Adipocyte (in vitro differentiated cells): ENCODE measurements at regions not wholly inside any gene's neighbourhood (a gene's known extent, or its start where the extent isn't known, plus 50 kb on each side); places are given as distances from the start of the nearest gene placed in this dataset.

Experiments
- DNase-seq: peaks from one replicate; pipeline ENCODE4 v3.0.0-alpha.2; 2015; ENCODE audit warnings: low read depth
- H3K27me3 ChIP-seq: replicated peaks from 2 replicates; pipeline ENCODE4 v1.7.0; 2013; ENCODE audit warnings: mild to moderate bottlenecking, low read length, moderate library complexity; ENCODE audit not compliant: control insufficient read depth, insufficient read depth
- H3K36me3 ChIP-seq: 2 replicates; pipeline ENCODE4 v1.7.0; 2013; ENCODE audit warnings: low read length, mild to moderate bottlenecking, moderate library complexity; ENCODE audit not compliant: control insufficient read depth, insufficient read depth, severe bottlenecking
- H3K4me1 ChIP-seq: 2 replicates; pipeline ENCODE4 v1.7.0; 2013; ENCODE audit warnings: mild to moderate bottlenecking, low read length, moderate library complexity; ENCODE audit not compliant: control insufficient read depth, insufficient read depth
- H3K4me3 ChIP-seq: 2 replicates; pipeline ENCODE4 v1.7.0; 2013; ENCODE audit warnings: mild to moderate bottlenecking, low read length, moderate library complexity
- H3K9ac ChIP-seq: 2 replicates; pipeline ENCODE4 v1.7.0; 2013; ENCODE audit warnings: mild to moderate bottlenecking, low read length, moderate library complexity
- H3K9me3 ChIP-seq: 2 replicates; pipeline ENCODE4 v1.7.0; 2013; ENCODE audit warnings: mild to moderate bottlenecking, low read length, moderate library complexity; ENCODE audit not compliant: control insufficient read depth

DNA sequence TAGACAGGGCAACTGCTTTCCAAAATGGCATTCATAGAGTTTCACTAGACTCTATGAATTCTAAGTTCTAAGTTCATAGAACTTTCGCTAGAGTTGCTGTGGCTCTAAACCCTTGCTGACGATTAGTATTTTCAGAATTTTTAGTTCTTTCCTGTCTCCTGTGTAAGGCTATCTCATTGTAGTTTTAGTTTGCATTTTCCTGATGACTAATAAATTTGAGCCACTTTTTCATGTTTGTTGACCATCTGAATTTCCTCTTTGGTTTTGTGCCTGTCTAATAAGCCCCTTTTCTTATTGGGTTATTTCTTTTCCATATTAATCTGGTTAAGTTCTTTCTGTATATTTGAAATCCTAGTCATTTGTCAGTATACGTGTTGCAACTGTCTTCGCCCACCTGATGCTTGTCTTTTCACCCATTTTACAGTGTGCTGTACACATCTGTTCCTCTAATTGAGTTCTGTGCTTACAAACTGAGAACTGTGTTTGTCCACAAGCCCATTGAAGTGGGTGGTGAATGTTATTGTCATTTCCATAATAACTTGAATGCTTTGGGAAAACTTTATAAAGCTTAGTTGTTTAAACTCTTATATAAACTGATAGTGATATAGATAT is 177.7 kb upstream of the CDYL start:
- H3K4me1 ChIP-seq: peaks cover 17% of the 10 kb centered on the region
- no peaks in the 10 kb centered on the region for H3K9me3 ChIP-seq
- no peaks in the 10 kb centered on the region for H3K36me3 ChIP-seq
- H3K4me3 ChIP-seq: no peak overlapping the region
- no peak overlapping the region for H3K9ac ChIP-seq
- H3K27me3 ChIP-seq: no peaks in the 10 kb centered on the region
- DNase-seq: no peak

DNA sequence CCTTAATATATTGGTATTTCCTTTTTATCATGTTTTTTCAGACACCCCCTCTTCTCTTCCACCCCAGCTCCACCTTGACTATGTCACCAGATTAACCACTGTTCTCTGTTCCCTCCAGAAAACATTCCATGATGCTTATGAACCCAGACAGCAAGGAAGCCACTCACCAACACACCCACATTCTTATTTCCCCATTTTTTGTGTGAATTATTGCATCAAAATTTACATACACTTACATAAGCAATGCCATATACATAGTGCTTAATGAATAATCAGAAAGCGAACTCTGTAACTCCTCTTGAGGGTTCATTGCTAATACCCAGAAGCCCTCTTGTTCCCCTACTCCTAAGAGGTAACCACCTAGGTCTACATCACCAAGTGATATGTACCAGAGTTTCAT is 182.3 kb upstream of the CDYL start:
- Histone ChIP-seq H3K4me3 (no peak overlapping the region), H3K4me1 (no peaks in the 10 kb centered on the region), H3K9me3 (no peaks in the 10 kb centered on the region), H3K36me3 (no peaks in the 10 kb centered on the region), H3K9ac (no peak overlapping the region), H3K27me3 (no peaks in the 10 kb centered on the region)
- DNase-seq: peak; percentile 21

DNA sequence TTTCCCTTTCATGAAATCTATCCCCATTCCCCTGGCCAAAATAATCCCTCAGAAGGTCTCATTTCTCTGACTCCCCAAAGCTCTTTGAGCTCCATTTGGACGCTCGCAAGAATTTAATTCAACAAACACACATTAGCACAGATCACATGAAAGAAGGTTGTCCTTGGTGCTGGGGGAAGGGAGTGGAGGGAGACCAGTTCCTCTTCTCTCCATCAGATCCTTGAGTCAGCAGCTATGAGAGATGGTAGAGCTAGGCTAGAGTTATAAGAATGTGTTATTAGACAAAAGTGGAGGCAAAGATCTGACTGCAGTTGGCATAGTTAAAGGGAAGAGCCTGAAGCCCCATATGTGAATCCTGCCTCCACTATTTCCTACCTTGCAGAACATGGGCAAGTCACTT is 184.2 kb upstream of the CDYL start:
- DNase-seq: no peak
- no peaks in the 10 kb centered on the region for H3K27me3 ChIP-seq
- no peaks in the 10 kb centered on the region for H3K36me3 ChIP-seq
- no peak overlapping the region for H3K4me3 ChIP-seq
- no peaks in the 10 kb centered on the region for H3K9me3 ChIP-seq
- no peak overlapping the region for H3K9ac ChIP-seq
- H3K4me1 ChIP-seq: no peaks in the 10 kb centered on the region

DNA sequence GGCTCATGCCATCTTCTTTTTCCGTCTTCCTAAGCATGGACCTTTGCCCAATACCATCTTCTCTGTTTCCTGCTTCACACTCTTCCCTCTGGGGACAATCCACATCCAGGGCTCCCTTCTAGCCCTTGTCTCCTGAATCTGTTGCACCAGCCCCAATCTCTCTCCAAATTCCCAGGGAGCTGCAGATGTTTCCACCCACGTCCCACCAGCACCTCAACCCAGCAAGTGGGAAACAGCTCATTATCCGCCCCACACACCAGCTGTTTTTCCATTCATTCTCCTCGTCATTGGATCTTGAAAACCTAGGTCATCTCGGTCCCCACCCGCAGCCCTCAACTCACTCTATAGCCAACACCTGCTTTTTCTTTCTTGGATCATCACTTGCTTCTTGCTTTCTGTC is 185.0 kb upstream of the CDYL start:
- no peaks in the 10 kb centered on the region for H3K27me3 ChIP-seq
- H3K4me3 ChIP-seq: no peak overlapping the region
- H3K4me1 ChIP-seq: no peaks in the 10 kb centered on the region
- no peaks in the 10 kb centered on the region for H3K9me3 ChIP-seq
- no peaks in the 10 kb centered on the region for H3K36me3 ChIP-seq
- H3K9ac ChIP-seq: no peak overlapping the region
- DNase-seq: no peak

DNA sequence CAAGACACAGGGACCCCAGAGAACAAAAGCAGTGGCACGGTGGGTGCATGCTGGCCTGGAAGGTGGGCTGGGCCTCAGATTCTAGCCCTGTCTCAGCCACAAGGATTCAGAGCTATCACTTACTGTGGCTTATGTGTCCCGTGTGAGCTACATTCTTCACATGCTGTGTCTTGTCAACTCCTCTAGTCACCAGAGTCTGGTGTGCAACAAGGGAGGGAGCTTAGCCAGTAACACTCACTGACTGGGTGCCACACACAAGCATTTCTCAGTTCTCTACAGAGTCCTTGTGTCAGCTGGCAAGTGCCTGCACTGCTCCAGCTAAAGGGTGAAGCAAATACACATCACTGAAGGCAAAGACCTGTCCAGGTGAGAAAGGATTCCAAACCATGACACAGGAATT is 186.9 kb upstream of the CDYL start:
- DNase-seq: no peak

DNA sequence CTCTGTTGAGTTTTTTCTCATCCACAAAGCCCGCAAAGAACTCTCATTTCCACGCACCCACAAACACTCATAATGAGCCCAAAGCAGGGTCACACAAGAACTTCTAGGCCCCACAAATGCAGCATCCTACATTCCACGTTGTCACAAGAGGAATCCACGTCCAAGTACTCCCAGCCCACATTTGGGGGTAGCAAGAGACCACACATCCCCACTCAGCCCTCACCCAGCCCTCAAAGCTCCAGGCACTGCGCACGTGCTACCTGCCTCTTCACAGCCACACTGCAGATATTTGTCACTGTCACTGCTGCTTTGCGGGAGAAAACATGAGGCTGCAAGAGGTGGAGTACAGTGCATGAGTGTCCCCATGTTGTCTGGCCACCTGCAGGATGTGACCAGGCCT is 187.6 kb upstream of the CDYL start:
- H3K27me3 ChIP-seq: no peaks in the 10 kb centered on the region
- peaks cover 4% of the 10 kb centered on the region for H3K4me1 ChIP-seq
- H3K4me3 ChIP-seq: no peak overlapping the region
- no peaks in the 10 kb centered on the region for H3K9me3 ChIP-seq
- no peaks in the 10 kb centered on the region for H3K36me3 ChIP-seq
- no peak overlapping the region for H3K9ac ChIP-seq
- DNase-seq: no peak

More for the DNA sequence above, 186.9 kb upstream of the CDYL start:
- Histone ChIP-seq H3K27me3 (no peaks in the 10 kb centered on the region), H3K4me1 (no peaks in the 10 kb centered on the region), H3K9ac (no peak overlapping the region), H3K36me3 (no peaks in the 10 kb centered on the region), H3K9me3 (no peaks in the 10 kb centered on the region), H3K4me3 (no peak overlapping the region)

DNA sequence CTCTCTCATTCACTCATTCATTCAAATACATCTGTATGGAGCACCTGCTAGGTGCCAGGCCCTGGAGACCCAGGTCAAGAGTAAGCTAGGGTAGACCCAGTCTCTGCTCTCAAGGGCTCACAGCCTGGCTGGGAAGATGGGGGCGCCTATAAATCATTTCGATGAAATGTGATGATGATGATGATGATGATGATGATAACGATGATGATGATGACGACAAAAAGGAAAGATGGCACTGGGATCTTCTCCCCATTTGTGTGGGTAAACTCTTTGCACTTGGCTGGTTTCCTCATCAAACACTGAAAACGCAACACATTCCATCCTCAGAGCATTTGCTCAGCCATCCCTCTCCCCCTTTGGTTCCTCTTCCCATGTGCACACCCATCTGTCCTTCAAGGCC is 188.0 kb upstream of the CDYL start:
- Histone ChIP-seq H3K36me3 (no peaks in the 10 kb centered on the region), H3K4me1 (peaks cover 8% of the 10 kb centered on the region), H3K9me3 (no peaks in the 10 kb centered on the region), H3K4me3 (no peak overlapping the region), H3K27me3 (no peaks in the 10 kb centered on the region), H3K9ac (no peak overlapping the region)
- DNase-seq: no peak

DNA sequence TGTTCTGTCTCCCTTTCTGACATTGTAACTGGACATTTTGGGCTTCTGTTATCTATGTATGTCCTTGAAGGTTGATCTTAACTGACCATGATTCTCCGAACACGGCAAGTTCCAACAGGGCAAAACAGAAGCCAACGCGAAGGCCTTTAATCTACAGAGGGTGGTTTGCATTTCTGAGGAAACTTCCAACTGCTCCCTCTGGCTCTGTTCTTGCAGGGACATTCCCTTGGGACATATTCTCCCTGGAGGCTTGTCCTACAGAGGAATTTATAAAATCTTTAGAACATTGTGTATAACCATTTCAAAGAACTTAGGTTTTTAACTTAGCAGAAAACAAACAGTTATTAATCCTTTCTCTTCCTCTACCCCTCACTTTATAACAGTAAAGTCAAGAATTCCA is 189.0 kb upstream of the CDYL start:
- no peaks in the 10 kb centered on the region for H3K9me3 ChIP-seq
- no peaks in the 10 kb centered on the region for H3K27me3 ChIP-seq
- DNase-seq: peak; percentile 17
- H3K36me3 ChIP-seq: no peaks in the 10 kb centered on the region
- H3K9ac ChIP-seq: no peak overlapping the region
- peaks cover 16% of the 10 kb centered on the region for H3K4me1 ChIP-seq
- no peak overlapping the region for H3K4me3 ChIP-seq

DNA sequence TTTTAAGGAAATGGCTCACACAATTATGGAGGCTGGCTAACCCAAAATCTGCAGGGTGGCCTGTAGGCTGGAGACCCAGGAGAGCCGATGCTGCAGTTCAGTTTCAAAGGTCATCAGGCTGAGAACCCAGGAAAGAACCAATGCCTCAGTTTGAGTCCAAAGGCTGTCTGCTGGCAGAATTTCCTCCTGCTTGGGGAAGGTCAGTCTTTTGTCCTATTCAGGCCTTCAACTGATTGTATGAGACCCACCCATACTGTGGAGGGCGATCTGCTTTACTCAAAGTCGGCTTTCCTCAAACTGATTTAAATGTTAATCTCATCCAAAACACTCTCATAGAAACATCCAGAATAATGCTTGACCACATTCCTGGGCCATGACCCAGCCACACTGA is 189.7 kb upstream of the CDYL start:
- H3K36me3 ChIP-seq: no peaks in the 10 kb centered on the region
- H3K4me3 ChIP-seq: no peak overlapping the region
- no peaks in the 10 kb centered on the region for H3K27me3 ChIP-seq
- peaks cover 23% of the 10 kb centered on the region for H3K4me1 ChIP-seq
- H3K9me3 ChIP-seq: peaks cover 4% of the 10 kb centered on the region
- H3K9ac ChIP-seq: no peak overlapping the region
- DNase-seq: no peak

DNA sequence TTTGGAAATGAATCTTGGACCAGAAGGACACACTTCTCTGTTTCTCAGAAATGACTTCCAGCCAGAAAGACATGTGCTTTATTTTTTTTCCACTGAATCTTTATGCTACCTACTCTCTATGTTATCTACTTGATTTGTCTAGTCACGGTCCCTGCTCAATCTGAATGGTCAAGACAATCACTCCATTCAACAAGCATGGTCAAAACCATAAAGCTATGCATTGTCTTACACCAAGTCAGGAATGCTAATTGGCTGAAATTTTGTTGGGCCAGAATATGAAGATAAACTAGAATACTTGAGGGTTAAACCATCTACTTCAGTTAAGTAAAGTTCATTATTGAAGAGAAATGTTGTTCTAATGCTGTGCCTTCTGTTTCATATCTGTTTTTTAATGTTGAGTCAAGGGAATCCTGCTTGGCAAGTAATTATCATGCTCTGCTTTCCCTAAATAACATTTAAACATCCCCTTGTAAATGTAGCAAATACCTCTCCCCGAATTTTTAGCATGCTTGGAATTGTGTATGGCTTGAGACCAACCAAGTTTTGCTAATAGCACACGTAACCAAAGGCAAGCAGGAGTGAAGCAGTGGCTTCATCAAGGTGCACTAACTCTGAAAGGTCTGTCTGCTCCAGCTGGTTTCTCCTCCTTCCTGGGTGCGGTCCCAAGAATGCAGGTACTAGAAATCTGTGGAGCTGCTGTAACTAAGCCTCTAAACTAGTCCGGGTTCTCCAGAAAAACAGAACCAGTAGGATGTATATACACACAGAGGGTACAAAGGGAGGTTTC is 190.3 kb upstream of the CDYL start:
- H3K9me3 ChIP-seq: peaks cover 10% of the 10 kb centered on the region
- H3K9ac ChIP-seq: no peak overlapping the region
- no peaks in the 10 kb centered on the region for H3K36me3 ChIP-seq
- H3K4me1 ChIP-seq: peaks cover 28% of the 10 kb centered on the region
- no peaks in the 10 kb centered on the region for H3K27me3 ChIP-seq
- H3K4me3 ChIP-seq: no peak overlapping the region
- no peak for DNase-seq

DNA sequence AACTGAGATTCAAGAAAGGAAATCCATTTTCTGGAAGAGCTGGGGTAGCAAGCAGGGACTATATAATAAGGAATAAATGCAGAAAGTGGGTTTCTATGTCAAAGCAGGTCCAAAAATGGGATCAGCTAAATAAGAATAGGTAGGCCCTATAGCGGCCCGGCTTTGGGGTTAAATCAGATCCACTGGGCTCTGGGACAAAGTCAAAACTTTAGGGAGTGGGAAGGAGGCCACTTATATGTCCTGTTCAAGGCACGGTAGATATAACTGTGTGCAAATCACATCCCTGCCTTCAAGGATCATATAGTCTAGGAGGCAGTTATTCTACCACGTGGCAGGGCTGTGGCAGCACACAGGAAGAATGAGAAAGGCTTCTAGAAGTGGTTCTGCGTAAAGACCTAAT is 191.4 kb upstream of the CDYL start:
- Histone ChIP-seq H3K9ac (no peak overlapping the region), H3K36me3 (no peaks in the 10 kb centered on the region), H3K4me1 (peaks cover 28% of the 10 kb centered on the region), H3K9me3 (peaks cover 10% of the 10 kb centered on the region), H3K27me3 (no peaks in the 10 kb centered on the region), H3K4me3 (no peak overlapping the region)
- no peak for DNase-seq
